GM23338 (cell line): ENCODE measurements at regions not wholly inside any gene's neighbourhood (a gene's known extent, or its start where the extent isn't known, plus 50 kb on each side); places are given as distances from the start of the nearest gene placed in this dataset.
"Not testable (repeated sequence)": the region's sequence is repeated elsewhere in the genome, so short reads cannot be mapped to it uniquely, and the experiment has no call there.

ENCODE experiments used
- ATAC-seq: fragments of 200-7000 bp; cut with Tn5 transposase; 3 replicates; pipeline ENCODE4 v1.9.1; 2020
- DNase-seq: peaks from one replicate; pipeline ENCODE4 v3.0.0-alpha.2; 2015; ENCODE audit warnings: low spot score
- H2AFZ ChIP-seq: fragments of 200-600 bp; sonication (generic); 2 replicates; pipeline ENCODE4 v1.8.0; 2016; ENCODE audit warnings: antibody characterized with exemption, mild to moderate bottlenecking, moderate library complexity
- H3F3A ChIP-seq: fragments of 200-600 bp; sonication (generic); replicated peaks from 2 replicates; pipeline ENCODE4 v1.8.0; 2017; ENCODE audit warnings: antibody characterized with exemption, mixed run types, low read depth
- H3K27ac ChIP-seq: fragments of 200-600 bp; sonication (generic); 2 replicates; pipeline ENCODE4 v1.6.1; 2016; ENCODE audit warnings: low read depth
- H3K27me3 ChIP-seq: fragments of 200-600 bp; sonication (generic); 2 replicates; pipeline ENCODE4 v1.8.0; 2016; ENCODE audit warnings: mild to moderate bottlenecking, mixed run types, moderate library complexity; ENCODE audit not compliant: insufficient read depth
- H3K36me3 ChIP-seq: fragments of 200-600 bp; sonication (generic); 2 replicates; pipeline ENCODE4 v1.8.0; 2016; ENCODE audit warnings: mild to moderate bottlenecking; ENCODE audit not compliant: insufficient read depth
- H3K4me1 ChIP-seq: fragments of 200-600 bp; sonication (generic); 2 replicates; pipeline ENCODE4 v1.8.0; 2016; ENCODE audit warnings: mild to moderate bottlenecking, moderate library complexity; ENCODE audit not compliant: insufficient read depth
- H3K4me2 ChIP-seq: fragments of 200-600 bp; sonication (generic); 2 replicates; pipeline ENCODE4 v1.7.1; 2017; ENCODE audit warnings: mixed run types
- H3K4me3 ChIP-seq: fragments of 200-600 bp; sonication (generic); 2 replicates; pipeline ENCODE4 v1.6.1; 2016; ENCODE audit warnings: mixed run types
- H3K79me2 ChIP-seq: fragments of 200-600 bp; sonication (generic); replicated peaks from 2 replicates; pipeline ENCODE4 v1.8.0; 2017; ENCODE audit warnings: mild to moderate bottlenecking; ENCODE audit not compliant: insufficient read depth
- H3K9me2 ChIP-seq: fragments of 200-600 bp; sonication (generic); 2 replicates; pipeline ENCODE4 v1.8.0; 2017; ENCODE audit not compliant: insufficient read depth
- H4K20me1 ChIP-seq: fragments of 200-600 bp; sonication (generic); replicated peaks from 2 replicates; pipeline ENCODE4 v1.8.0; 2017; ENCODE audit warnings: mild to moderate bottlenecking; ENCODE audit not compliant: insufficient read depth
- H3K27ac Mint-ChIP-seq: 2 replicates; pipeline ENCODE4 v1.8.0; 2020; ENCODE audit warnings: inconsistent platforms, mild to moderate bottlenecking, moderate library complexity, mixed read lengths
- H3K27me3 Mint-ChIP-seq: 3 replicates; pipeline ENCODE4 v1.8.0; 2022; ENCODE audit warnings: low read depth, mild to moderate bottlenecking, moderate library complexity, mixed read lengths, inconsistent platforms; ENCODE audit not compliant: insufficient read depth, poor library complexity
- H3K36me3 Mint-ChIP-seq: 3 replicates; pipeline ENCODE4 v1.8.0; 2021; ENCODE audit warnings: low read depth, mild to moderate bottlenecking, inconsistent platforms, moderate library complexity, mixed read lengths
- H3K4me1 Mint-ChIP-seq: 3 replicates; pipeline ENCODE4 v1.8.0; 2020; ENCODE audit warnings: mild to moderate bottlenecking, inconsistent platforms, mixed read lengths
- H3K4me3 Mint-ChIP-seq: 3 replicates; pipeline ENCODE4 v1.8.0; 2021; ENCODE audit warnings: moderate library complexity, mild to moderate bottlenecking, inconsistent platforms, mixed read lengths
- H3K9me3 Mint-ChIP-seq: 3 replicates; pipeline ENCODE4 v1.8.0; 2020; ENCODE audit warnings: moderate library complexity, mild to moderate bottlenecking, inconsistent platforms, mixed read lengths
- NANOG ChIP-seq: IDR thresholded peaks from 2 replicates; pipeline ENCODE4 v1.6.1; 2016; ENCODE audit warnings: antibody characterized with exemption, borderline replicate concordance
- TF ChIP-seq, protein P1 (sequence below): IDR thresholded peaks from one replicate; pipeline ENCODE4 v1.6.1; 2018; ENCODE audit warnings: antibody characterized with exemption; ENCODE audit not compliant: unreplicated experiment
- TF ChIP-seq, protein P2 (sequence below), 2 experiments: fragments of 200-600 bp in 1 of 2; sonication (generic) in 1 of 2; conservative IDR thresholded peaks; 2 replicates each; pipeline versions ENCODE4 v1.5.1 to v1.6.1; 2016 to 2017; ENCODE audit warnings: antibody characterized with exemption in 2 of 2, low read depth in 2 of 2, mild to moderate bottlenecking in 2 of 2, moderate library complexity in 1 of 2
- TF ChIP-seq, protein P3 (sequence below): fragments of 250-450 bp; sonication (Bioruptor Pico); IDR thresholded peaks from 2 replicates; pipeline ENCODE4 v1.5.0; 2020; ENCODE audit warnings: mild to moderate bottlenecking, moderate library complexity

DNA sequence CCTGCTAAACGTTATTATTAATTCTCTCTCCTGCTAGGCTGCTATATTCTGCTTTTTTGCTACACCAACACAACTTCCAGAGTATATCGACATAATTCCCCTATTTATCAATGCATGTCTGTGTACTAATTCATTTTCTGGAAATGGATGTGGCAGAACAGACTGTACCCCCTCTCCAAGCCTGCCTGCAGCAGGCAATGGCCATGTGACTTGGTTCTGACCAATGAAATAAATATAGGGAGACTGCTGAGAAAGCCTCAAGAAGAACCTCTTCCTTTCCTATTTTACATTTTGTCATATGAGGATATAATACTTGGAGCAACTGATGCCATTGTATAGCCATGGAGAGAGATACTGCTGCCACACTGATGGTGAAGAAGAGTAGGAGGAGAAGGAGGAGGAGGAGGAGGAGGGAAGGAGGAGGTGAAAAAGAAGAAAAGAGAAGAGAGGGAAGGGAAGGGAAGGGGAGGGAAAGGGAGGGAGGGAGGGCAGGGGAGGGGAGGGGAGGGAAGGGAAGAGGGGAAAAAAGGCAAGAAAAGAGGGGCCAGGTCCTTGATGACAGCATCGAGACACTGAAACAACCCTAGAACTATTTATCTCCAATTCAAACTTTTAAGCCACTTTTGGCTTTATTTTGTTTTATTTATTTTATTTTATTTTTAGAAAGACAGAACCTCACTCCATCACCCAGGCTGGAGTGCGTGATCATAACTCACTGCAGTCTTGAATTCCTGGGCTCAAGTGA is 57.0 kb upstream of the SPP1 start (continued):
- TF ChIP-seq, protein P1, sequence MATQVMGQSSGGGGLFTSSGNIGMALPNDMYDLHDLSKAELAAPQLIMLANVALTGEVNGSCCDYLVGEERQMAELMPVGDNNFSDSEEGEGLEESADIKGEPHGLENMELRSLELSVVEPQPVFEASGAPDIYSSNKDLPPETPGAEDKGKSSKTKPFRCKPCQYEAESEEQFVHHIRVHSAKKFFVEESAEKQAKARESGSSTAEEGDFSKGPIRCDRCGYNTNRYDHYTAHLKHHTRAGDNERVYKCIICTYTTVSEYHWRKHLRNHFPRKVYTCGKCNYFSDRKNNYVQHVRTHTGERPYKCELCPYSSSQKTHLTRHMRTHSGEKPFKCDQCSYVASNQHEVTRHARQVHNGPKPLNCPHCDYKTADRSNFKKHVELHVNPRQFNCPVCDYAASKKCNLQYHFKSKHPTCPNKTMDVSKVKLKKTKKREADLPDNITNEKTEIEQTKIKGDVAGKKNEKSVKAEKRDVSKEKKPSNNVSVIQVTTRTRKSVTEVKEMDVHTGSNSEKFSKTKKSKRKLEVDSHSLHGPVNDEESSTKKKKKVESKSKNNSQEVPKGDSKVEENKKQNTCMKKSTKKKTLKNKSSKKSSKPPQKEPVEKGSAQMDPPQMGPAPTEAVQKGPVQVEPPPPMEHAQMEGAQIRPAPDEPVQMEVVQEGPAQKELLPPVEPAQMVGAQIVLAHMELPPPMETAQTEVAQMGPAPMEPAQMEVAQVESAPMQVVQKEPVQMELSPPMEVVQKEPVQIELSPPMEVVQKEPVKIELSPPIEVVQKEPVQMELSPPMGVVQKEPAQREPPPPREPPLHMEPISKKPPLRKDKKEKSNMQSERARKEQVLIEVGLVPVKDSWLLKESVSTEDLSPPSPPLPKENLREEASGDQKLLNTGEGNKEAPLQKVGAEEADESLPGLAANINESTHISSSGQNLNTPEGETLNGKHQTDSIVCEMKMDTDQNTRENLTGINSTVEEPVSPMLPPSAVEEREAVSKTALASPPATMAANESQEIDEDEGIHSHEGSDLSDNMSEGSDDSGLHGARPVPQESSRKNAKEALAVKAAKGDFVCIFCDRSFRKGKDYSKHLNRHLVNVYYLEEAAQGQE = no peak
- TF ChIP-seq, protein P2, sequence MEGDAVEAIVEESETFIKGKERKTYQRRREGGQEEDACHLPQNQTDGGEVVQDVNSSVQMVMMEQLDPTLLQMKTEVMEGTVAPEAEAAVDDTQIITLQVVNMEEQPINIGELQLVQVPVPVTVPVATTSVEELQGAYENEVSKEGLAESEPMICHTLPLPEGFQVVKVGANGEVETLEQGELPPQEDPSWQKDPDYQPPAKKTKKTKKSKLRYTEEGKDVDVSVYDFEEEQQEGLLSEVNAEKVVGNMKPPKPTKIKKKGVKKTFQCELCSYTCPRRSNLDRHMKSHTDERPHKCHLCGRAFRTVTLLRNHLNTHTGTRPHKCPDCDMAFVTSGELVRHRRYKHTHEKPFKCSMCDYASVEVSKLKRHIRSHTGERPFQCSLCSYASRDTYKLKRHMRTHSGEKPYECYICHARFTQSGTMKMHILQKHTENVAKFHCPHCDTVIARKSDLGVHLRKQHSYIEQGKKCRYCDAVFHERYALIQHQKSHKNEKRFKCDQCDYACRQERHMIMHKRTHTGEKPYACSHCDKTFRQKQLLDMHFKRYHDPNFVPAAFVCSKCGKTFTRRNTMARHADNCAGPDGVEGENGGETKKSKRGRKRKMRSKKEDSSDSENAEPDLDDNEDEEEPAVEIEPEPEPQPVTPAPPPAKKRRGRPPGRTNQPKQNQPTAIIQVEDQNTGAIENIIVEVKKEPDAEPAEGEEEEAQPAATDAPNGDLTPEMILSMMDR (conservative IDR thresholded peaks at IDR 0.05; ENCODE audit: low read depth in 2 of 2) = no peak

DNA sequence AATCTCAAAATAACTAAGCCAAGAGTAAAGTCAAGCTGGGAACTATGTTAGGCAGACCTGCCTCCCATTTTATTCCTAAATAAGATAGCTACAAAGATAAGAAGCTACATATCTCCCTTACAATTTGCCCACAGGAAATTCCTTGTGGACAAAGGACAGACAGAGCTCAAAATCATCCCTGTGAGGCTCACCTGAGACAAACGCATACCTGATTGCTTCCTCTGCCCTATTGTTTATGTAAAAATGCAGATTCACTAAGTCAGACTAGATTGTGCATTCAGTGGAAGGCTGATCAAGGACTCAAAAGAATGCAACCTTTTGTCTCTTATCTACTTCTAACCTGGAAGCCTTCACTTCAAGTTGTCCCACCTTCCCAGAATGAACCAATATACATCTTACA is 56.2 kb upstream of the SPP1 start:
- H2AFZ ChIP-seq, H3K27me3 ChIP-seq, H4K20me1 ChIP-seq, H3K9me2 ChIP-seq, H3F3A ChIP-seq, ATAC-seq, H3K36me3 ChIP-seq: not testable (repeated sequence)
- Mint-ChIP-seq H3K4me1 (peaks cover 56% of the 10 kb centered on the region), H3K4me3 (peak overlapping the region; percentile 62), H3K9me3 (peaks cover 20% of the 10 kb centered on the region; the same call in 2 of the 3 replicates), H3K27ac (peak overlapping the region; percentile 98), H3K27me3 (peaks cover 25% of the 10 kb centered on the region), H3K36me3 (peaks cover 27% of the 10 kb centered on the region)
- DNase-seq = peak; percentile 21
- Histone ChIP-seq H3K27ac (peak overlapping the region; percentile 97), H3K4me2 (peak overlapping the region; percentile 35), H3K79me2 (peaks cover 29% of the 10 kb centered on the region), H3K4me3 (peak overlapping the region; percentile 34), H3K4me1 (peaks cover 39% of the 10 kb centered on the region)
- TF ChIP-seq NANOG = peak; percentile 37; the same call in 1 of the 2 replicates
- TF ChIP-seq, protein P3, sequence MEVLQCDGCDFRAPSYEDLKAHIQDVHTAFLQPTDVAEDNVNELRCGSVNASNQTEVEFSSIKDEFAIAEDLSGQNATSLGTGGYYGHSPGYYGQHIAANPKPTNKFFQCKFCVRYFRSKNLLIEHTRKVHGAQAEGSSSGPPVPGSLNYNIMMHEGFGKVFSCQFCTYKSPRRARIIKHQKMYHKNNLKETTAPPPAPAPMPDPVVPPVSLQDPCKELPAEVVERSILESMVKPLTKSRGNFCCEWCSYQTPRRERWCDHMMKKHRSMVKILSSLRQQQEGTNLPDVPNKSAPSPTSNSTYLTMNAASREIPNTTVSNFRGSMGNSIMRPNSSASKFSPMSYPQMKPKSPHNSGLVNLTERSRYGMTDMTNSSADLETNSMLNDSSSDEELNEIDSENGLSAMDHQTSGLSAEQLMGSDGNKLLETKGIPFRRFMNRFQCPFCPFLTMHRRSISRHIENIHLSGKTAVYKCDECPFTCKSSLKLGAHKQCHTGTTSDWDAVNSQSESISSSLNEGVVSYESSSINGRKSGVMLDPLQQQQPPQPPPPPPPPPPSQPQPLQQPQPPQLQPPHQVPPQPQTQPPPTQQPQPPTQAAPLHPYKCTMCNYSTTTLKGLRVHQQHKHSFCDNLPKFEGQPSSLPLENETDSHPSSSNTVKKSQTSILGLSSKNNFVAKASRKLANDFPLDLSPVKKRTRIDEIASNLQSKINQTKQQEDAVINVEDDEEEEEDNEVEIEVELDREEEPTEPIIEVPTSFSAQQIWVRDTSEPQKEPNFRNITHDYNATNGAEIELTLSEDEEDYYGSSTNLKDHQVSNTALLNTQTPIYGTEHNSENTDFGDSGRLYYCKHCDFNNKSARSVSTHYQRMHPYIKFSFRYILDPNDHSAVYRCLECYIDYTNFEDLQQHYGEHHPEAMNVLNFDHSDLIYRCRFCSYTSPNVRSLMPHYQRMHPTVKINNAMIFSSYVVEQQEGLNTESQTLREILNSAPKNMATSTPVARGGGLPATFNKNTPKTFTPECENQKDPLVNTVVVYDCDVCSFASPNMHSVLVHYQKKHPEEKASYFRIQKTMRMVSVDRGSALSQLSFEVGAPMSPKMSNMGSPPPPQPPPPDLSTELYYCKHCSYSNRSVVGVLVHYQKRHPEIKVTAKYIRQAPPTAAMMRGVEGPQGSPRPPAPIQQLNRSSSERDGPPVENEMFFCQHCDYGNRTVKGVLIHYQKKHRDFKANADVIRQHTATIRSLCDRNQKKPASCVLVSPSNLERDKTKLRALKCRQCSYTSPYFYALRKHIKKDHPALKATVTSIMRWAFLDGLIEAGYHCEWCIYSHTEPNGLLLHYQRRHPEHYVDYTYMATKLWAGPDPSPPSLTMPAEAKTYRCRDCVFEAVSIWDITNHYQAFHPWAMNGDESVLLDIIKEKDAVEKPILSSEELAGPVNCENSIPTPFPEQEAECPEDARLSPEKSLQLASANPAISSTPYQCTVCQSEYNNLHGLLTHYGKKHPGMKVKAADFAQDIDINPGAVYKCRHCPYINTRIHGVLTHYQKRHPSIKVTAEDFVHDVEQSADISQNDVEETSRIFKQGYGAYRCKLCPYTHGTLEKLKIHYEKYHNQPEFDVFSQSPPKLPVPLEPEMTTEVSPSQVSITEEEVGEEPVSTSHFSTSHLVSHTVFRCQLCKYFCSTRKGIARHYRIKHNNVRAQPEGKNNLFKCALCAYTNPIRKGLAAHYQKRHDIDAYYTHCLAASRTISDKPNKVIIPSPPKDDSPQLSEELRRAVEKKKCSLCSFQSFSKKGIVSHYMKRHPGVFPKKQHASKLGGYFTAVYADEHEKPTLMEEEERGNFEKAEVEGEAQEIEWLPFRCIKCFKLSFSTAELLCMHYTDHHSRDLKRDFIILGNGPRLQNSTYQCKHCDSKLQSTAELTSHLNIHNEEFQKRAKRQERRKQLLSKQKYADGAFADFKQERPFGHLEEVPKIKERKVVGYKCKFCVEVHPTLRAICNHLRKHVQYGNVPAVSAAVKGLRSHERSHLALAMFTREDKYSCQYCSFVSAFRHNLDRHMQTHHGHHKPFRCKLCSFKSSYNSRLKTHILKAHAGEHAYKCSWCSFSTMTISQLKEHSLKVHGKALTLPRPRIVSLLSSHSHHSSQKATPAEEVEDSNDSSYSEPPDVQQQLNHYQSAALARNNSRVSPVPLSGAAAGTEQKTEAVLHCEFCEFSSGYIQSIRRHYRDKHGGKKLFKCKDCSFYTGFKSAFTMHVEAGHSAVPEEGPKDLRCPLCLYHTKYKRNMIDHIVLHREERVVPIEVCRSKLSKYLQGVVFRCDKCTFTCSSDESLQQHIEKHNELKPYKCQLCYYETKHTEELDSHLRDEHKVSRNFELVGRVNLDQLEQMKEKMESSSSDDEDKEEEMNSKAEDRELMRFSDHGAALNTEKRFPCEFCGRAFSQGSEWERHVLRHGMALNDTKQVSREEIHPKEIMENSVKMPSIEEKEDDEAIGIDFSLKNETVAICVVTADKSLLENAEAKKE (CRISPR knock-in tag) = 0 out of 2 replicates have a peak, but pooled peaks have one; percentile 4
